ENCODE measurements at regions not wholly inside any gene's neighbourhood (a gene's known extent, or its start where the extent isn't known, plus 50 kb on each side); places are given as distances from the start of the nearest gene placed in this dataset.
"Not testable (repeated sequence)": the region's sequence is repeated elsewhere in the genome, so short reads cannot be mapped to it uniquely, and the experiment has no call there.

GRCh38 chr10:33773253-33773573 lies 438.7 kb upstream of the NRP1 start:
- H3K36me3 Mint-ChIP-seq: no peaks in the 10 kb centered on the region
- DNase-seq (ENCODE audit: low spot score in 2 of 2, unreplicated experiment in 2 of 2): no peak
- no peak overlapping the region for H3K4me3 Mint-ChIP-seq
- no peak overlapping the region for H3K27ac Mint-ChIP-seq
- no peak for TF ChIP-seq CTCF (IDR thresholded peaks at IDR 0.05; ENCODE audit: unreplicated experiment)
- H3K27me3 Mint-ChIP-seq (ENCODE audit: low read depth): no peaks in the 10 kb centered on the region
- H3K4me1 Mint-ChIP-seq: peaks cover 17% of the 10 kb centered on the region
- H3K9me3 Mint-ChIP-seq: no peaks in the 10 kb centered on the region

DNA sequence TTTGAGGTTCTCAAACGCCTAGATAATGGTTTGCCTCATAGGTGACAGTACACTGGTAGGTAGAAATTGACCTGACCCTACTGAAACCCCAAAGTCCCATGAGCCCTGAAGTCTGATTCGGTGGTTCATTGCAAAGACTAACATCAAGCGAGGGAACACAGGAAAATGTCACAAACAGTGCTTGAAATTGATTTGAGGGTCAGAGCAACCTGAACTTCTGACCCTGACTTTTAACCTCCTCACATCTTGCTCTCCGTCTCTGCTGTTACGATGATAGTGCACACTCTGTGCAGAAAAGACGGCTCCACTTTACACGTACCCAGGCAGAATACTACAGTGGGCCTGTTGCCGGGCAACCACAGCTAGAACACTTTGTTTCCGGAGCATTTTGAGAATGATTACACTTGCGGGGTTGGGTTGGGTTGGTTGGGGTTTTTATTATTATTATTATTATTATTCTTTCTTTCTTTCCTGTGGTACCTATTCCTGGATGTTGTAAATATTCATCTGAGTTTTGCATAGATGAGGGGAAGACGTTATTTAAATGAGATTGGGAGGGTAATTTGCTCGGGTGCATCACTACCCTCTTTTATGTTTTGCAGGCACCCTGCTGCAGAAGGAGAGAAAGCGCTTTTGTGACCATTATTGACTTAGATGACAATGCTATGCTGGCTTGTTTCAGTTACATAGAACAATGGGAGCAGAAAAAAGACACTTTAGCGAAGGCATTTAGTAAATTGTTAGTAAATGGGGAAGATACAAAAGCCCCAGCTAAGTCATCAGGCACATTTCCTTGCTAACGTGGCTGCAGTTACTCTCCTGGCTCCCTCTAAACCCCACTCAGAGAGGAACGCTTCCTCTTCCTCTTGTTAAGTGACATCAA lies 438.1 kb upstream of the NRP1 start:
- Mint-ChIP-seq H3K4me1 (peaks cover 17% of the 10 kb centered on the region), H3K36me3 (no peaks in the 10 kb centered on the region), H3K4me3 (peak overlapping the region; percentile 23), H3K27ac (no peak overlapping the region), H3K9me3 (no peaks in the 10 kb centered on the region), H3K27me3 (ENCODE audit: low read depth) (no peaks in the 10 kb centered on the region)
- no peak for TF ChIP-seq CTCF (IDR thresholded peaks at IDR 0.05; ENCODE audit: unreplicated experiment)
- DNase-seq (ENCODE audit: low spot score in 2 of 2, unreplicated experiment in 2 of 2): no peak

DNA sequence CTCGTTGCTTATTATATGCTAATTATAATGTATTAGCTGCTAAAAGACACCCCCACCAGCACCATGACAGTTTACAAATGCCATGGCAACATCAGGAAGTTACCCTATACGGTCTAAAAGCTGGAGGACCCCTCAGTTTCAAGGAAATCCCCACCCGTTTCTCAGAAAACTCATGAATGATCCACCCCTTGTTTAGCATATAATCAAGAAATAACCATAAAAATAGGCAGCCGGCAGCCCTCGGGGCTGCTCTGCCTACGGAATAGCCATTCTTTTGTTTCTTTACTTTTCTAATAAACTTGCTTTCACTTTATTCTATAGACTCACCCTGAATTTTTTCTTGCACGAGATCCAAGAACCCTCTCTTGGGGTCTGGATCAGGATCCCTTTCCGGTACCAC lies 437.4 kb upstream of the NRP1 start:
- H3K27me3 Mint-ChIP-seq (ENCODE audit: low read depth); H3K9me3 Mint-ChIP-seq; H3K4me3 Mint-ChIP-seq; H3K27ac Mint-ChIP-seq; H3K36me3 Mint-ChIP-seq; DNase-seq (ENCODE audit: low spot score in 2 of 2, unreplicated experiment in 2 of 2): not testable (repeated sequence)
- peaks cover 17% of the 10 kb centered on the region for H3K4me1 Mint-ChIP-seq

- DNase-seq (ENCODE audit: low spot score in 2 of 2, unreplicated experiment in 2 of 2): no peak
- H3K36me3 Mint-ChIP-seq: no peaks in the 10 kb centered on the region
- no peak overlapping the region for H3K4me3 Mint-ChIP-seq
- H3K4me1 Mint-ChIP-seq: peaks cover 5% of the 10 kb centered on the region
- no peaks in the 10 kb centered on the region for H3K27me3 Mint-ChIP-seq (ENCODE audit: low read depth)
- H3K27ac Mint-ChIP-seq: no peak overlapping the region
- H3K9me3 Mint-ChIP-seq: peaks cover 6% of the 10 kb centered on the region
- TF ChIP-seq CTCF (IDR thresholded peaks at IDR 0.05; ENCODE audit: unreplicated experiment): no peak
Observed at GRCh38 chr10:33764694-33765185, 430.3 kb upstream of the NRP1 start.

GRCh38 chr10:33760056-33760943 lies 425.8 kb upstream of the NRP1 start:
- Mint-ChIP-seq H3K4me1 (peaks cover 5% of the 10 kb centered on the region), H3K4me3 (no peak overlapping the region), H3K9me3 (peaks cover 6% of the 10 kb centered on the region), H3K27me3 (ENCODE audit: low read depth) (no peaks in the 10 kb centered on the region), H3K27ac (no peak overlapping the region), H3K36me3 (no peaks in the 10 kb centered on the region)
- TF ChIP-seq CTCF (IDR thresholded peaks at IDR 0.05; ENCODE audit: unreplicated experiment): no peak
- DNase-seq (ENCODE audit: low spot score in 2 of 2, unreplicated experiment in 2 of 2): no peak

GRCh38 chr10:33759191-33759590 lies 424.7 kb upstream of the NRP1 start:
- no peak for DNase-seq (ENCODE audit: low spot score in 2 of 2, unreplicated experiment in 2 of 2)
- Mint-ChIP-seq H3K9me3 (peaks cover 6% of the 10 kb centered on the region), H3K27me3 (ENCODE audit: low read depth) (no peaks in the 10 kb centered on the region), H3K36me3 (no peaks in the 10 kb centered on the region), H3K27ac (no peak overlapping the region), H3K4me1 (peaks cover 5% of the 10 kb centered on the region), H3K4me3 (no peak overlapping the region)
- no peak for TF ChIP-seq CTCF (IDR thresholded peaks at IDR 0.05; ENCODE audit: unreplicated experiment)

All from mesothelial cell of epicardium (in vitro differentiated cells).